ENCODE measurements at regions not wholly inside any gene's neighbourhood (a gene's known extent, or its start where the extent isn't known, plus 50 kb on each side); places are given as distances from the start of the nearest gene placed in this dataset.
"Not testable (repeated sequence)": the region's sequence is repeated elsewhere in the genome, so short reads cannot be mapped to it uniquely, and the experiment has no call there.

GRCh38 chr6:169363590-169363989 is 109.9 kb upstream of the THBS2 start:
- no peak overlapping the region for H3K4me3 ChIP-seq
- H3K9me3 ChIP-seq: no peaks in the 10 kb centered on the region
- H3K4me1 ChIP-seq (ENCODE audit: low read depth): no peaks in the 10 kb centered on the region
- H3K36me3 ChIP-seq (ENCODE audit: low read depth): no peaks in the 10 kb centered on the region
- TF ChIP-seq CTCF (IDR thresholded peaks at IDR 0.05): no peak
- ATAC-seq (no peak), DNase-seq (no peak)
- intact Hi-C loops (cut with DNase I, micrococcal nuclease): no loop called here

GRCh38 chr6:169362501-169363121 is 109.0 kb upstream of the THBS2 start:
- Histone ChIP-seq H3K4me3 (no peak overlapping the region), H3K9me3 (no peaks in the 10 kb centered on the region), H3K4me1 (ENCODE audit: low read depth) (no peaks in the 10 kb centered on the region), H3K36me3 (ENCODE audit: low read depth) (no peaks in the 10 kb centered on the region)
- DNase-seq (no peak), ATAC-seq (no peak)
- intact Hi-C loops (cut with DNase I, micrococcal nuclease): no loop called here
- TF ChIP-seq CTCF (IDR thresholded peaks at IDR 0.05): no peak

GRCh38 chr6:169355001-169355400 is 101.4 kb upstream of the THBS2 start:
- DNase-seq; intact Hi-C loops (cut with DNase I, micrococcal nuclease); H3K36me3 ChIP-seq (ENCODE audit: low read depth); ATAC-seq; H3K9me3 ChIP-seq; H3K4me1 ChIP-seq (ENCODE audit: low read depth); H3K4me3 ChIP-seq: not testable (repeated sequence)

- Histone ChIP-seq H3K36me3 (ENCODE audit: low read depth) (no peaks in the 10 kb centered on the region), H3K9me3 (no peaks in the 10 kb centered on the region), H3K4me1 (ENCODE audit: low read depth) (peaks cover 2% of the 10 kb centered on the region), H3K4me3 (no peak overlapping the region)
- TF ChIP-seq CTCF (IDR thresholded peaks at IDR 0.05): no peak
- ATAC-seq (no peak), DNase-seq (peak in 1 of 3 donors; percentile 26)
- intact Hi-C loops (cut with DNase I, micrococcal nuclease): no loop called here
These were observed 91.5 kb upstream of the THBS2 start for GRCh38 chr6:169345146-169345545.

GRCh38 chr6:169344750-169345065 is 91.1 kb upstream of the THBS2 start:
- TF ChIP-seq CTCF (IDR thresholded peaks at IDR 0.05): no peak
- no peak for DNase-seq
- Histone ChIP-seq H3K4me3 (no peak overlapping the region), H3K9me3 (no peaks in the 10 kb centered on the region), H3K36me3 (ENCODE audit: low read depth) (no peaks in the 10 kb centered on the region), H3K4me1 (ENCODE audit: low read depth) (peaks cover 3% of the 10 kb centered on the region)
- no peak for ATAC-seq
- intact Hi-C loops (cut with DNase I, micrococcal nuclease): no loop called here

- no peaks in the 10 kb centered on the region for H3K36me3 ChIP-seq (ENCODE audit: low read depth)
- DNase-seq: no peak
- H3K4me1 ChIP-seq (ENCODE audit: low read depth): peaks cover 9% of the 10 kb centered on the region
- no peak for ATAC-seq
- intact Hi-C loops (cut with DNase I, micrococcal nuclease): no loop called here
- no peaks in the 10 kb centered on the region for H3K9me3 ChIP-seq
- no peak overlapping the region for H3K4me3 ChIP-seq
- no peak for TF ChIP-seq CTCF (IDR thresholded peaks at IDR 0.05)
These were observed 90.5 kb upstream of the THBS2 start for GRCh38 chr6:169343886-169344749.
